ENCODE measurements at regions not wholly inside any gene's neighbourhood (a gene's known extent, or its start where the extent isn't known, plus 50 kb on each side); places are given as distances from the start of the nearest gene placed in this dataset.

- peak; percentile 9 for DNase-seq (ENCODE audit: low read depth)
These were observed 51.0 kb upstream of the ZNF516 start for GRCh38 chr18:76546088-76546435.

GRCh38 chr18:76545433-76546087 lies 50.5 kb upstream of the ZNF516 start:
- DNase-seq (ENCODE audit: low read depth), result no peak

GRCh38 chr18:76544511-76545345 lies 49.7 kb upstream of the ZNF516 start:
- DNase-seq (ENCODE audit: low read depth), result no peak
